DOHH2 (cell line): ENCODE measurements at regions not wholly inside any gene's neighbourhood (a gene's known extent, or its start where the extent isn't known, plus 50 kb on each side); places are given as distances from the start of the nearest gene placed in this dataset.
"Not testable (repeated sequence)": the region's sequence is repeated elsewhere in the genome, so short reads cannot be mapped to it uniquely, and the experiment has no call there.

ENCODE experiments used
- CTCF ChIP-seq: fragments of 200-600 bp; sonication (generic); IDR thresholded peaks from one replicate; pipeline ENCODE4 v1.5.1; 2014; ENCODE audit warnings: antibody characterized with exemption, mild to moderate bottlenecking, low read depth, low read length; ENCODE audit not compliant: poor library complexity, severe bottlenecking
- EZH2phosphoT487 ChIP-seq: fragments of 200-600 bp; sonication (generic); IDR thresholded peaks from 2 replicates; pipeline ENCODE4 v1.6.1; 2017; ENCODE audit warnings: borderline replicate concordance, mild to moderate bottlenecking, antibody characterized with exemption, low read length, moderate library complexity, mixed read lengths

GRCh38 chr4:131730574-131730973 is 1418.5 kb upstream of the PCDH10 start:
- TF ChIP-seq CTCF, EZH2phosphoT487: not testable (repeated sequence)
